SK-N-SH (cell line): ENCODE measurements at regions not wholly inside any gene's neighbourhood (a gene's known extent, or its start where the extent isn't known, plus 50 kb on each side); places are given as distances from the start of the nearest gene placed in this dataset.

Source experiments
- CTCF ChIA-PET: fragments of 300-600, 350-600 bp; formaldehyde crosslinking; extraction: SDS; loops from one replicate; lab custom pipeline; 2021; lab: Yijun Ruan, JAX
- POLR2A ChIA-PET: fragments of 350-600 bp; sonication (Branson Sonifier 250); formaldehyde crosslinking; extraction: SDS; loops from one replicate; lab custom pipeline; 2020; ENCODE audit warnings: antibody characterized with exemption, inconsistent platforms; lab: Yijun Ruan, JAX
- DNase-seq: peaks from one replicate; pipeline ENCODE4 v3.0.0; 2012
- H2AFZ ChIP-seq: fragments of 200-600 bp; sonication (generic); 2 replicates; pipeline ENCODE4 v1.8.1; 2016; ENCODE audit warnings: antibody characterized with exemption, mild to moderate bottlenecking, low read depth
- H3F3A ChIP-seq: fragments of 200-600 bp; sonication (generic); replicated peaks from 2 replicates; pipeline ENCODE3; 2016; ENCODE audit warnings: antibody characterized with exemption, mild to moderate bottlenecking; ENCODE audit not compliant: insufficient read depth
- H3K27ac ChIP-seq, 2 experiments: fragments of 200-500 bp in 1 of 2; fragments of 200-600 bp in 1 of 2; sonication (Bioruptor generic) in 1 of 2; sonication (generic), shearing (Covaris generic) in 1 of 2; 2 replicates each; pipeline versions ENCODE4 v1.5.1 to v1.6.1; 2014 to 2016; ENCODE audit warnings: low read depth in 2 of 2, inconsistent platforms in 1 of 2, low read length in 1 of 2, mild to moderate bottlenecking in 1 of 2, mixed read lengths in 1 of 2
- H3K27me3 ChIP-seq: fragments of 200-600 bp; sonication (generic), shearing (Covaris generic); 2 replicates; pipeline ENCODE4 v1.6.1; 2016; ENCODE audit warnings: mixed run types; ENCODE audit not compliant: insufficient read depth
- H3K36me3 ChIP-seq, 2 experiments: fragments of 200-500 bp in 1 of 2; fragments of 200-600 bp in 1 of 2; sonication (Bioruptor generic) in 1 of 2; sonication (generic) in 1 of 2; replicated peaks in 1 of 2; 2 replicates each; pipeline versions ENCODE3 to v1.5.1; 2014 to 2016; ENCODE audit warnings: low read length in 1 of 2, mild to moderate bottlenecking in 1 of 2; ENCODE audit not compliant: insufficient read depth in 2 of 2, control insufficient read depth in 1 of 2
- H3K4me1 ChIP-seq, 2 experiments: fragments of 200-500 bp in 1 of 2; fragments of 200-600 bp in 1 of 2; sonication (Bioruptor generic) in 1 of 2; sonication (generic), shearing (Covaris generic) in 1 of 2; 2 replicates each; pipeline versions ENCODE4 v1.5.1 to v1.6.1; 2014 to 2016; ENCODE audit warnings: low read depth in 1 of 2, low read length in 1 of 2, mixed run types in 1 of 2; ENCODE audit not compliant: insufficient read depth in 2 of 2, control insufficient read depth in 1 of 2
- H3K4me2 ChIP-seq: fragments of 200-600 bp; sonication (generic), shearing (Covaris generic); 2 replicates; pipeline ENCODE4 v1.6.1; 2017; ENCODE audit warnings: mixed run types
- H3K4me3 ChIP-seq, 2 experiments: fragments of 200-500 bp in 1 of 2; fragments of 200-600 bp in 1 of 2; sonication (Bioruptor generic) in 1 of 2; sonication (generic), shearing (Covaris generic) in 1 of 2; 2 replicates each; pipeline versions ENCODE4 v1.5.1 to v1.8.1; 2014 to 2016; ENCODE audit warnings: low read depth in 2 of 2, inconsistent platforms in 1 of 2, low read length in 1 of 2, mild to moderate bottlenecking in 1 of 2, mixed read lengths in 1 of 2, moderate library complexity in 1 of 2
- H3K79me2 ChIP-seq: fragments of 200-600 bp; sonication (generic); 2 replicates; pipeline ENCODE4 v1.8.1; 2017; ENCODE audit warnings: mild to moderate bottlenecking; ENCODE audit not compliant: insufficient read depth
- H3K9ac ChIP-seq: fragments of 200-600 bp; sonication (generic); 2 replicates; pipeline ENCODE4 v1.6.1; 2017; ENCODE audit warnings: mixed run types
- H3K9me2 ChIP-seq: fragments of 200-600 bp; sonication (generic); 2 replicates; pipeline ENCODE4 v1.6.1; 2017; ENCODE audit warnings: mixed run types
- H3K9me3 ChIP-seq: fragments of 200-600 bp; sonication (generic); 2 replicates; pipeline ENCODE4 v1.6.1; 2017; ENCODE audit warnings: mixed run types, mild to moderate bottlenecking, moderate library complexity
- H4K20me1 ChIP-seq: fragments of 200-600 bp; sonication (generic); 2 replicates; pipeline ENCODE4 v1.6.1; 2017; ENCODE audit warnings: mild to moderate bottlenecking, mixed run types; ENCODE audit not compliant: insufficient read depth
- CHD2 ChIP-seq: fragments of 150-350 bp; IDR thresholded peaks from 2 replicates; pipeline ENCODE4 v1.6.1; 2018; ENCODE audit warnings: low read length; ENCODE audit not compliant: partially characterized antibody
- FOSL2 ChIP-seq: IDR thresholded peaks from 2 replicates; pipeline ENCODE4 v1.4.0; 2012; ENCODE audit warnings: low read depth, mild to moderate bottlenecking, moderate library complexity, borderline replicate concordance
- FOXJ3 ChIP-seq: sonication (generic); formaldehyde crosslinking; IDR thresholded peaks from 2 replicates; pipeline ENCODE4 v1.5.1; 2020; ENCODE audit warnings: mild to moderate bottlenecking, missing genetic modification reagents
- FOXM1 ChIP-seq: IDR thresholded peaks from 2 replicates; pipeline ENCODE4 v1.4.0; 2012; ENCODE audit warnings: low read depth, mild to moderate bottlenecking
- GABPA ChIP-seq: IDR thresholded peaks from 2 replicates; pipeline ENCODE4 v1.4.0; 2012; ENCODE audit warnings: low read depth, mild to moderate bottlenecking
- MEF2A ChIP-seq: IDR thresholded peaks from 2 replicates; pipeline ENCODE4 v1.4.0; 2012; ENCODE audit warnings: low read depth, borderline replicate concordance
- NFIC ChIP-seq: IDR thresholded peaks from 2 replicates; pipeline ENCODE4 v1.4.0; 2012; ENCODE audit warnings: borderline replicate concordance
- NRF1 ChIP-seq: IDR thresholded peaks from 2 replicates; pipeline ENCODE4 v1.6.1; 2012; ENCODE audit warnings: low read depth, mild to moderate bottlenecking, low read length
- RAD21 ChIP-seq: IDR thresholded peaks from 2 replicates; pipeline ENCODE4 v1.6.1; 2012; ENCODE audit warnings: mild to moderate bottlenecking, low read length
- RFX5 ChIP-seq: IDR thresholded peaks from 2 replicates; pipeline ENCODE4 v1.6.1; 2012; ENCODE audit warnings: mild to moderate bottlenecking, improper control_type of control experiment, low read length
- SIN3A ChIP-seq: IDR thresholded peaks from 2 replicates; pipeline ENCODE4 v1.6.1; 2012; ENCODE audit warnings: low read depth, mild to moderate bottlenecking, low read length, moderate library complexity, borderline replicate concordance
- TEAD4 ChIP-seq: IDR thresholded peaks from 2 replicates; pipeline ENCODE4 v1.4.0; 2012; ENCODE audit warnings: mild to moderate bottlenecking, borderline replicate concordance; ENCODE audit not compliant: insufficient read depth
- USF2 ChIP-seq: fragments of 150-350 bp; IDR thresholded peaks from 2 replicates; pipeline ENCODE4 v1.6.1; 2017; ENCODE audit warnings: antibody characterized with exemption, low read length, low read depth, borderline replicate concordance
- YY1 ChIP-seq: IDR thresholded peaks from 2 replicates; pipeline ENCODE4 v1.4.0; 2012; ENCODE audit warnings: low read depth, mild to moderate bottlenecking
- ZBTB33 ChIP-seq: IDR thresholded peaks from 2 replicates; pipeline ENCODE4 v1.4.0; 2012; ENCODE audit warnings: low read depth, borderline replicate concordance
- WGBS: methylation state at CpG from one replicate; pipeline ENCODE4 v1.1.6; 2017; ENCODE audit warnings: low lambda C conversion rate; 5-methylcytosine and 5-hydroxymethylcytosine counted together
- TF ChIP-seq, protein P1 (sequence below): fragments of 150-350 bp; IDR thresholded peaks from 2 replicates; pipeline ENCODE4 v1.6.1; 2016; ENCODE audit warnings: mild to moderate bottlenecking, low read depth, low read length

- no peak for TF ChIP-seq TEAD4
- TF ChIP-seq MEF2A = no peak
- TF ChIP-seq FOXM1 = no peak
- no peak for TF ChIP-seq CHD2
- TF ChIP-seq NRF1 = no peak
- TF ChIP-seq NFIC = no peak
- TF ChIP-seq RAD21 = no peak
- WGBS = 19% methylated on average over 1 of the region's 1 CpG
- Histone ChIP-seq H3K4me2 (no peak overlapping the region), H3K36me3 (no peaks in the 10 kb centered on the region), H2AFZ (no peak overlapping the region), H3K9ac (no peak overlapping the region), H3K9me2 (no peaks in the 10 kb centered on the region), H3K27ac (no peak overlapping the region), H4K20me1 (peaks cover 3% of the 10 kb centered on the region; the same call in 1 of the 2 replicates), H3F3A (peaks cover 10% of the 10 kb centered on the region), H3K4me3 (no peak overlapping the region), H3K27me3 (no peaks in the 10 kb centered on the region; the same call in 1 of the 2 replicates), H3K4me1 (0 out of 4 replicates have a peak, but pooled peaks cover 0 to 4% of the 10 kb centered on the region in 2 experiments), H3K79me2 (no peaks in the 10 kb centered on the region), H3K9me3 (no peaks in the 10 kb centered on the region)
- DNase-seq = no peak
- ChIA-PET CTCF (interaction anchor here (1.2 kb wide), 2 partner anchors 33 to 66 kb away, joined by 3 read pairs; no protein-coding TSS in a partner anchor), POLR2A (no interaction called here)
Observed at GRCh38 chr17:65388911-65389310, 172.5 kb downstream of the AXIN2 start.

GRCh38 chr17:65387322-65387721 lies 174.1 kb downstream of the AXIN2 start:
- Histone ChIP-seq H3F3A (peaks cover 10% of the 10 kb centered on the region), H3K4me3 (no peak overlapping the region), H3K4me2 (no peak overlapping the region), H3K36me3 (no peaks in the 10 kb centered on the region), H3K9me3 (no peaks in the 10 kb centered on the region), H3K27me3 (no peaks in the 10 kb centered on the region), H3K79me2 (no peaks in the 10 kb centered on the region), H3K4me1 (0 out of 4 replicates have a peak, but pooled peaks cover 0 to 4% of the 10 kb centered on the region in 2 experiments), H3K27ac (no peak overlapping the region), H2AFZ (no peak overlapping the region), H3K9ac (no peak overlapping the region), H3K9me2 (no peaks in the 10 kb centered on the region), H4K20me1 (peaks cover 3% of the 10 kb centered on the region; the same call in 1 of the 2 replicates)
- 53% methylated on average over 5 of the region's 5 CpGs for WGBS
- no peak for TF ChIP-seq FOSL2
- no peak for TF ChIP-seq SIN3A
- TF ChIP-seq, protein P1, sequence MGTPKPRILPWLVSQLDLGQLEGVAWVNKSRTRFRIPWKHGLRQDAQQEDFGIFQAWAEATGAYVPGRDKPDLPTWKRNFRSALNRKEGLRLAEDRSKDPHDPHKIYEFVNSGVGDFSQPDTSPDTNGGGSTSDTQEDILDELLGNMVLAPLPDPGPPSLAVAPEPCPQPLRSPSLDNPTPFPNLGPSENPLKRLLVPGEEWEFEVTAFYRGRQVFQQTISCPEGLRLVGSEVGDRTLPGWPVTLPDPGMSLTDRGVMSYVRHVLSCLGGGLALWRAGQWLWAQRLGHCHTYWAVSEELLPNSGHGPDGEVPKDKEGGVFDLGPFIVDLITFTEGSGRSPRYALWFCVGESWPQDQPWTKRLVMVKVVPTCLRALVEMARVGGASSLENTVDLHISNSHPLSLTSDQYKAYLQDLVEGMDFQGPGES = no peak
- CTCF ChIA-PET = interaction anchor here (0.6 to 1.2 kb wide), 2 partner anchors 93 to 1331 kb away, joined by 3 to 4 read pairs; no protein-coding TSS in a partner anchor
- POLR2A ChIA-PET = no interaction called here
- DNase-seq = no peak

GRCh38 chr17:65385726-65386125 lies 175.7 kb downstream of the AXIN2 start:
- Histone ChIP-seq H4K20me1 (peaks cover 3% of the 10 kb centered on the region; the same call in 1 of the 2 replicates), H3K4me2 (no peak overlapping the region), H3F3A (peaks cover 10% of the 10 kb centered on the region), H3K36me3 (no peaks in the 10 kb centered on the region), H3K27ac (no peak overlapping the region), H3K9me2 (no peaks in the 10 kb centered on the region), H3K27me3 (no peaks in the 10 kb centered on the region), H2AFZ (no peak overlapping the region), H3K9ac (no peak overlapping the region), H3K9me3 (no peaks in the 10 kb centered on the region), H3K4me3 (no peak overlapping the region), H3K4me1 (0 out of 4 replicates have a peak, but pooled peaks cover 0 to 4% of the 10 kb centered on the region in 2 experiments), H3K79me2 (no peaks in the 10 kb centered on the region)
- POLR2A ChIA-PET = no interaction called here
- DNase-seq = no peak
- no peak for TF ChIP-seq NRF1
- no peak for TF ChIP-seq USF2
- TF ChIP-seq ZBTB33 = no peak
- no peak for TF ChIP-seq RAD21
- TF ChIP-seq TEAD4 = no peak
- TF ChIP-seq FOXJ3 (CRISPR knock-in tag) = no peak
- no peak for TF ChIP-seq MEF2A
- no peak for TF ChIP-seq YY1
- no peak for TF ChIP-seq GABPA
- no peak for TF ChIP-seq RFX5
- WGBS = 75% methylated on average over 15 of the region's 15 CpGs
- CTCF ChIA-PET = no interaction called here
